Fibroblast of pulmonary artery (primary cell): ENCODE measurements at regions not wholly inside any gene's neighbourhood (a gene's known extent, or its start where the extent isn't known, plus 50 kb on each side); places are given as distances from the start of the nearest gene placed in this dataset.

Experiments
- DNase-seq: peaks from one replicate; pipeline ENCODE4 v3.0.0-alpha.2; 2010; ENCODE audit warnings: low read depth
- H3K4me3 ChIP-seq: replicated peaks from 2 replicates; pipeline ENCODE4 v1.5.1; 2011; ENCODE audit warnings: low read depth, mild to moderate bottlenecking, control low read depth, low read length, moderate library complexity
- CTCF ChIP-seq: IDR thresholded peaks from 2 replicates; pipeline ENCODE4 v1.5.1; 2011; ENCODE audit warnings: mild to moderate bottlenecking, control low read depth, low read length, inconsistent platforms; ENCODE audit errors: missing control alignments

DNA sequence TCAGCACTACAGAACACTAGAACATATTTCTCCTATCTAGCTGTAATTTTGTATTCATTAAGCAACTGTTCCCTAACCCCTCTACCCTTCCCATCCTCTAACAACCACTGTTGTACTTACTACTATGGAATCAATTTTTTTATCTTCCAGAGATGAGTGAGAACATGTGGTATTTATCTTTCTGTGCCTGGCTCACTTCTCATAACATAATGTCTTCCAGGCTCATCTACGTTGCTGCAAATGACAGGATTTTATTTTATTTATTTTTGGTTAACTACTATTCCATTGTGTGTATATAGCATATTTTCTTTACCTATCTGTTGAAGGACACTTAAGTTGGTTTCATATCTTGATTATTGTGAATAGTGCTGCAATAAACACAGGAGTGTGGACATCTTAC lies 200.9 kb upstream of the CHRM2 start:
- TF ChIP-seq CTCF = no peak
- H3K4me3 ChIP-seq = no peak overlapping the region
- no peak for DNase-seq

- H3K4me3 ChIP-seq = no peak overlapping the region
- no peak for DNase-seq
- TF ChIP-seq CTCF = no peak
Observed at GRCh38 chr7:136665878-136666509, 202.5 kb upstream of the CHRM2 start.

DNA sequence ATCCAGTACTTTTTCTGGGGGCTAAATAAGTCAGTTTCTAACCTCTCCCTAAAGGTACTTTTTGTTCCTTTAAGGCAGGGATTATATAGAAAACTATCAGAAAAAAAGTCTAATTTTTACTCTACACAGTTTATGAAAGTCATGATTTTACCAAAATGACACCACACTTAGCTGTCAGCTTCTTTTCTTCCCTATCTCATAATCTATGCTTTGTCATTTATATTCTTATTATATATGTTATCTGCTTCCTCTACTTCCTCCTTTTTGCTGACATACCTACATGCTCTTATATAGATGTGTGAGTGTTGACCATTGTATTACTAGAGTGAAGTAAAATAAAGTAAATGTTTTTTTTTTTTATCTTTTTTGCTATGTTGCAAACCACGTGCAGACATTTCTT lies 203.9 kb upstream of the CHRM2 start:
- DNase-seq = no peak
- TF ChIP-seq CTCF = no peak
- H3K4me3 ChIP-seq = no peak overlapping the region

DNA sequence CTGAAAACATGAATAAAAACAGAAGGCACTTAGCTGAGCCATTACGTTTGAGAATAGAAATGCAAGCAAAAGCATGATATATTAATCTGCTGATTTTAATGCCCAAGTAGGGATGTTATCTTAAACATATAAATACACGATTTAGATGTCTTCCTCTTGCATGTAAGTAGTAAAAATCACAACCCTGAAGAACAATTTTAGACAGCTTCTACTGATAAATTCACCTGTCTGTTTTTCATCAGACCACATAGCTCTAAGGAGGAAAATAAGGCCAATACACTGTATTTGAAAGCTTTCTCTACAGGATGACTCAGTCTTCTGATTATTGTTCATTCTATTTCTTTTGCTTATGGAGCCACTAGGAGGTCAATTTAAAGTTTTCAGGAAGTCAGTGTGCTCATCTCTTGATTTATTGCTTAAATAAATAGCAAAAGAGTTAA lies 210.9 kb upstream of the CHRM2 start:
- no peak for DNase-seq
- no peak for TF ChIP-seq CTCF
- H3K4me3 ChIP-seq = no peak overlapping the region

GRCh38 chr7:136656516-136656915 lies 211.9 kb upstream of the CHRM2 start:
- no peak overlapping the region for H3K4me3 ChIP-seq
- TF ChIP-seq CTCF = no peak
- no peak for DNase-seq

DNA sequence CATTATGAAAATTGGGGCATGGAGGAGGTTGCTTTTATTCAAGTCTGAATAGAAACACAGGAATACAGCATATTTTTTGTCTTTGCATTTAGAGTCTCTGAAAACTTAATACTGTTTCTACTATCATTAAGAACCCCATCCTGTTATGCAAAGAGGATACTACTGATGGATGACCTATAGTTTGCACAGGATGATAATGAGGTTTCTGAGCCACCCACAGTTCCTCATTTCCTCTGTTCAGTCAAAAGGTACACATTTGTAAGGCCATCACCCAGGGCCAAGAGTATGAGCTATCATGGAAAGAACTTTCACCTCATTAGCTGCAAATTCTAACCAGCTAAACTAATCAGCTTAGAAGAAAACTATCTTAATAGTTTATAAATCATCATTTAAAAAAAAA lies 213.0 kb upstream of the CHRM2 start:
- no peak overlapping the region for H3K4me3 ChIP-seq
- no peak for DNase-seq
- no peak for TF ChIP-seq CTCF

- DNase-seq = peak; percentile 3
- TF ChIP-seq CTCF = no peak
- H3K4me3 ChIP-seq = no peak overlapping the region
Observed at GRCh38 chr7:136654406-136654805, 214.0 kb upstream of the CHRM2 start.
